Umbilical cord (tissue), 1 donor: ENCODE measurements at regions not wholly inside any gene's neighbourhood (a gene's known extent, or its start where the extent isn't known, plus 50 kb on each side); places are given as distances from the start of the nearest gene placed in this dataset.
"Not testable (repeated sequence)": the region's sequence is repeated elsewhere in the genome, so short reads cannot be mapped to it uniquely, and the experiment has no call there.

Source experiments
- DNase-seq: peaks from one replicate; pipeline ENCODE4 v3.0.0-alpha.2; 2015; ENCODE audit warnings: low spot score

DNA sequence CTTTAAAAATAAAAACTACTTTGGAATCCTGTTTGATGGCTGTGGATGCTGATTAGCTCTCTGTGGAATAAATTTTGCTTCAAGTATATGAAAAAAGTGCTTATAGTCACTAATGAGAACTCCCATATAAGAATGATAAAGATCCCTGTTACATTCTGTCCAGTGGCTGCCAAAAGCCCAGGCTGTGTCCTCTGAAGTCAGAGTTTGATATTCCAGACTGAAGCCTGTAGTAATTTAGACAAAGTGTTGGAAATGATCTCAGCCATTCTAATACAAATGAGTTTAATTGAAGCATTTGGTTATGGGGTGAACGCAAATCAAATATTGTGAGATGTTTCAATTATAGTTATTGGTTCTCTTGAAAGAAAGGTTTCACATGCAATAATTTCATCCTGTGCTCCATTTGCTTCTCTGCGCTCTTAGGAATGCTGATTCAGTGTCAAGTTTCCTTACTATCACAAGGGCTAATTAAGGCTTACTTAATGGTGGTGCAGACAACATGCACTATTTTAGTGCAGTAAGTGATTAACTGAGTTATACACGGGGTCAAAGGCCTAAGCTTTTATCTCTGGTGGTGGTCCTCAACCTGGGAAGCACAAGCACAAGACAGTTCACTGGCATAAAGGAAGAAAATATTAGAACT lies 867.6 kb downstream of the SORCS1 start:
- no peak for DNase-seq

DNA sequence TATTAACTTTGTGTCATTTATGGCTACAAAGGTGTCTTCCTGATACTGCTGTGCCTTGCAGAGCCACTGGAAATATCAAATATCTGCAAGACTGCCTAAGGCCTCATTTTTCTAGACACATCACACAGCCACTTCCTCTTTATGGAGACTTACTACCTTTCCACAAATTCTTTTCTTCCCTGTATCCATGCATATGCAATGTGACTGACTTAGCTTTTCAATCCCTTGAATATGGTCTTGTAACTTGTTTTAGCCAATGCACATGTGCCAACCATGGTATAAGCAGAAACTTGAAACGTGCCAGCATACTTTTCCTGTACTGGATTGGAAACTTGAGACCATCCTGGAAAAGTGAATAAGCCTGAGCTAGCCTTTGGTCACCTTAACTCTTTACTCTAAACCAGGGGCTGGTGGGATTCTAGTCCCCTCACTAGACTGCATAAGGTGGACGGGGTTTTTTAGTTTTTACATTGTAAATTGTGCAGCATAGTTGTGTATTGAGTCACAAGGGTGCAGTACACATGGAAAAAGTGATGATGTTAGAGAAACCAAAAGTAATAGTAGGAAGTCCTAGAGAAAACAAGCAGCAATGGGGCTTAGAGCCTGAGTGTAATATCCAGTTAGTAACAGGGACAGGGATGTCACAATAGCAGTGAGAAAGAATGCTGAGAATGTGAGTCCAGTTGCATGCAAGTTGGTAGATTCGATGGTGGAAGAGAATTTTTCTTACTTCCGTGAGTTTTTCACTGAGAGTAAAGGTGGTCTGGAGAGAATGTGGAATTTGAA lies 879.5 kb downstream of the SORCS1 start:
- DNase-seq, result no peak

DNA sequence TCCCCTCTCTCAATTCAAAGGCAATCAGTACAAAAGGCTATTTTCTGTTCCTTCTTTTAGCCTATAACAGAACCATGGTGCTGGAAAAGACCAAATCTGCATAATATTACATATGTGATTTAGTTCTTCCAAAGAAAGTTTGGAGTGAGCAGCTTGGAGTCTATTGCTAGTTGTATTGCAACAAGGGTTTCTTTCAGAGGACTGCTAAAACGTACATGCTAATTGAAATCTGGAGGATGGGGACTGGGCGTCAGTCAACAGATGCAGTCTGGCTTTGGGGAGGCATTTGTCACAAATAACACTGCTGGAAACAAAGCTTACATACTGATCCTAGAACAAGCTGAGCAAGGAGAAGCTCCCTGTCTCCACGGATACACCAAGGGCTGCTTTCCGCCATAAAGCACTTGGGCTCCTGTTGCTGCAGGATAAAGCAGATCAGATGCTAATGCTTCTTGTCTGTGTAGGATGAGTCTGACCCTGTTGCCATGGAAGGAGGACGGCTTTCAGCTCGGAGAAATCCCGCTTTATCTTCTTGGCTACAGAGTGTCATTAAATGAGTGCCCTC lies 883.5 kb downstream of the SORCS1 start:
- peak; percentile 52 for DNase-seq

DNA sequence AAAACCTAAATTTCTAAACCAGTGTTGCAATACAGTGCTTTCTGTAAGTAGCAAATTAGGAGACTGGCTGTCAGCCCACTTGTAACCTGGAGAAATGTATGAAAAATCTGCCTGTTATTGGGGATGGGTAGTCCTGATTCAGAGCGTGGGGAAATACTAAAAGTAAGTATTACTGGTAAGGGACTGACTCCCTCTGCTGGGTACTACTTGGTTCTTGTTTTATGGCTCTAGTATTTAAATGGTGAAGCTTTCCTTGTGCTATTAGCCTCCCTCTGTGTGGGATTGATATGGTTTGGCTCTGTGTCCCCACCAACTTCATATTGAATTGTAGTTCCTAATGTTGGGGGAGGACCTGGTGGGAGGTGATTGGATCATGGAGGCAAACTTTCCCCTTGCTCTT lies 886.1 kb downstream of the SORCS1 start:
- no peak for DNase-seq

DNA sequence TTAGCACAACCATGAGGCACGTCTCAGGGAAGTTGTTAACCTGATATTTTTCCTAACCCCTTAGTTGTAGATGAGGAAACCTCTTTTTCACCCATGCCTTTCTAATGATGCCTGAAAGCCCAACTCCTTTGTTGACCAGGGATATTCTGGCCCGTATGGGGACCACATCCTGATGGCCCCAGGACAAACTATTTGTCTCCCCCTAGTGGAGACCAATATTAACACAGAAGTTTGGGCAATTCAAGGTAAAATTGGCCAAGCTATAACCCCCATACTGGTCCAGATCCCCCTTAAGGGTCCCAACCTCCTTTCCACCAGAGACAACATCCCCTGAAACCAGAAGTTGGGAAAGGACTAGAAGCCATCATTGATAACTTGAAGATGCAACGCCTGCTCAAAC lies 893.3 kb downstream of the SORCS1 start:
- DNase-seq, result no peak

DNA sequence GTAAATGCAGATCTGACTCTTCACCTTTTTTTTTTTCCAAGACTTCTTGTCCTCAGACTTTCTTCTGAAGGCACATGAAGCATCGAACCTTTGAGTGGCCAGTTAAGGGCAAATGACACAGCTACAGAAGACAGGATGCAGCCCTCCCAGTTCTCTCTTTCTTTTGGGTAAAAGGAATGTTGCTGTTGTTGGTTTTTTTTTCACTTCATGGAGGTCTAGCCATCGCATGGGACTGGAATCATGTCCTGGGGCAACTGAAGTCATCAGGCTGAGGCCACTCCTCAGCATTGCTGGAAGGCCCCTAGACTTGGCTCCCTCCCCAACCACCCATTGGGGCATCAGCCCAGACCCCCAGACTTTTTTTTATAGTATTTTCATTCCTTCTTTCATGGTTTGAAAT lies 896.5 kb downstream of the SORCS1 start:
- DNase-seq, result no peak

DNA sequence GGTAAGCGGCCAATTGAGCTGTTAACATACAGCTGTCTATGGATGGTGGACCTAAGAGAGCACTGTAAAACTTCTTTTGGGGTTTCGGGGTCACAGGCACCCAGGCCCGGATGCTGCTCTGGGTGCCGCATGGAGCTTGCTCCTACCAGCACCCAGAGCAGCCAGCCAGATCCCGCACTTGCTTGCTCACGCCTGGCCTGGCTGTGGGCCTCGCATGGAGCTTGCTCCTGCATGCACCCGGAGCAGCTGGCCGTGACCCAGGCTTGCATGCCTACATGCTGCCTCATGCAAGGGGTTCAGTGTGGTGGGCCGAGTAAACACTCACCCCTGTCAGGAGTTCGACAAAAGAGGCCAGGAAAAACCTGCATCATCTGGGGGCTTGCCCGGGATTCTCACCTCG lies 896.9 kb downstream of the SORCS1 start:
- no peak for DNase-seq

DNA sequence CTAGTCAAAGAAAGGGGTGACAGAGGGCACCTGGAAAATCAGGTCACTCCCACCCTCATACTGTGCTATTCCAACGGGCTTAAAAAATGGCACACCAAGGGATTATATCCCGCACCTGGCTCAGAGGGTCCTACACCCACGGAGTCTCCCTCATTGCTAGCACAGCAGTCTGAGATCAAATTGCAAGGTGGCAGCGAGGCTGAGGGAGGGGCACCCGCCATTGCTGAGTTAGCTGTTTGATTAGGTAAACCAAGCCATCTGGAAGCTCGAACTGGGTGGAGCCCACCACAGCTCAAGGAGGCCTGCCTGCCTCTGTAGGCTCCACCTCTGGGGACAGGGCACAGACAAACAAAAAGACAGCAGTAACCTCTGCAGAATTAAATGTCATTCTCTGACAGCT lies 907.1 kb downstream of the SORCS1 start:
- DNase-seq, result not testable (repeated sequence)

DNA sequence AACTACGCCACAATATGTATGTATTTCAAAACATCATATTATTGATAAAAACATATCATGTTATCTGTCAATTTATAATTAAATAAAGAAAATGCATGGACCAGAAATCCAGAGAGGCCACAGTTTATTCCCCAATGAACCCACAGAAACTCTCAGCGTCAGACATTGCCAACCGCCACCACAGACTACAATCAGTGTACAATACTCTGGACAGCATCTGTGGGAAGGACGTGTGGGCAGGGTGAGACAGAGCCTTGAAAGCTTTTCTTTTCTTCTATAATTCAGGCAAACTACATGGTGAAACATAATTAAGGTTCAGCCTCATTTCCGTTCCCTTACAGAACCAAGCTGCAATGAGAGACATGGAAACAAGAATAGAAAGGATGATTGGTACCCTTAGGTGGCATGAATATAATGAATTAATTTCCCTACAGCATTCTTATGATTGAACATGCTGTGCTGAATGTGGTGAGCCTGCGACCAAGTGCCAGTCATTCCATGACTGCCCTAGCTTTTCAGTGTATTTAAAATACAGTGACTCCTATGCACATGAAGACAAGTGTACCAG lies 909.3 kb downstream of the SORCS1 start:
- no peak for DNase-seq

DNA sequence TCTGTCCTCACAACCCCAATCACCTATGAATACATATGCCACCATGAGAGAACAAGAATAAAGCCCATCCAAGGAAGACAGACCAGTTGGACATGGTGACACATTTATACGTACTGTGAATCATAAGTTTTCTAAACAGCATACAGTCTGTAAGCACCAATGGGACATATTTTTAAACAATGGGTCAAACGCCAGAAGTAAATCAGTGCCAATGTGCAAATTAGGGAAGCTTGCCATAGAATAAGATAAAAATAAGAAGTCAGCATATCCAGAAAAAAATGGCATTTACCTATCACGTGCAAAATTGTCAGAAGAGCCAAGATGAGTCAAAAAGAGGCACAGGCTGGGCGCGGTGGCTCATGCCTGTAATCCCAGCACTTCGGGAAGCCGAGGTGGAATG lies 910.4 kb downstream of the SORCS1 start:
- DNase-seq, result no peak

DNA sequence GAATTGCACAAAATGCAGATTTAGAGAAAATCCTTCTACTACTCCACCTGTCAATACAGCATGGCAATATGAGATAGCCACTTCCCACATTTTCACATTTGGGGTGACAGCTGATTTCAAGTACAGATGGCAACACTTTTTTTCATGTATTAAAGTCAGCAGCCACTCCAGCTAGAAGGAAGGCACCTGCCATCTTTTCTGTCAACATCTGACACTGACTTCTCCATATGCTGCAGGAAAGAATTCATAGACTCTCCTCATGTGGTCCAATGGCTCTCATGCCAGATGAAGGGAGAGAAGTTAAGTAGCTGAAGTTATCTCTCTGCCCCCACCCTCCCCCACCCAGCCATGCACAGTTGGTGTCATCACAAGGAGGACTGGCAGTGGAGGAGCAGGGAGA lies 912.0 kb downstream of the SORCS1 start:
- DNase-seq, result no peak

DNA sequence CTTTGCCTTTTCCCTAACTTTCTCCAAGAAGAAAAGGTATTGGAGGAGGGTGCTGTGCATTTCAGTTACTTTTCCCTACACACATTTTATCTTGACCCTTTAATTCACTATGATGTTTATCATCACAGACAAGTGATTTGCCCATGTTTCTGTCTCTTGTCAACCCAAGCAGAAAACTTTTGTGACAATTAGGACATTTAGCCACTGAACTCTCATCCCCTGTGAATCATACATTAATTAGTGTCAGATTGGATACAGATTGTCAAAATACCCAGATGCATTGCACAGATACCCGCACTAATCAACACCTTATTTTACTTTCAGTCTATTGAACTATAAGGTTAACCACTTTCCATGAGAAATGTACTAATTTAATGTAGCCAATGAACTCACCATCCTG lies 912.9 kb downstream of the SORCS1 start:
- DNase-seq, result no peak

DNA sequence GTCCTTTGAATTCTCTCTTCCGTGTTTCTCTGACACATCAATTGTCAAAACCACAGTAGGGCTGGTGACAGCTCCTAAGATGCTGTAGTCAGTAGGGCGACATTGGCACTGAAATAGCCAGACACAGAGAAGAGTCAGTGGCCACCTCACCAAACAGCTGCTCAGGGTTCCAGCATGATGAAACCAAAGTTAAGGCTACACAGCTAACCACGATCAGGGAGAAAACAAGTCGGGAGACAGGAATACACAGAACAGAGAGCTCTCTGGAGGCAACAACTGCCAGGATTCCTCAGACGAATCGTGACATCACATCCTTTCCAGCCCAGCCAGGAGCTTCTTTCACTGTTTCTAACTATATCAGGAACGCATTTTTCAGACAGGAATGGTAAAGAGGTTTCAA lies 922.2 kb downstream of the SORCS1 start:
- no peak for DNase-seq

DNA sequence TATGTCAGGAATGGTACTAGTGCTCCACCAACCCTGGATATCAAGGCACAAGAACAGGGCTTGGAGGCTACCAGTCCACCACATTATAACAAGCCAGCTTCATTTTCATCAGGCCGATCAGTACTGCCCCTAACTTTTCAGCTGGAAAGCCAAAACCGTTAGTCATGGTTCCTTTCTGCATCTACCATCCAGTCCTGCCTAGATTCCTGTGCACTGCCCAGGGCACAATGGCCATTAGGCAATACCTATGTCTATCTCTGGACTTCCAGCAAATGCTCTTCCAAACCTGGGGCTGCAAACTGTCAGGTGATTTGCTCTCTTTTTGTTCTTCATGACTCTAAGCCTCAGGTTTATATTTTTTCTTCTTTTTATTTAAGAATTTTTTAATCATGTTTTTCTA lies 937.7 kb downstream of the SORCS1 start:
- DNase-seq, result no peak

DNA sequence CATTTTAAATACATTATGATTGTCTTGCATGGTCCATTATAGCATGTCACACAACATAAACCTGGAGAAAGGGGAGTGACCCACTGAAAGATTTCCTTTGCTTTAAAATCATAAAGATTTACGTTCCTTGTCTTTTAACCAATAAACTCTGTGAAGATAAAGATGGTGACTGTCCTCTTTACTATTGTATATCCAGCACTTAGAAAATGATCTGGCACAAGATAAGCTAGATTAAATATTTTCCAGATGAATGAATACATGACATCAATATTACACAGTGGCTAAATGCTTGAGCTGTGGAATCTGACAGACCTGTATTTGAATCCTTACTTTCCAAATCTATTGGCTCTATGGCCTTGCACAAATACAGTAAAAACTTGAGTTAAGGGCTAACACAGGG lies 938.4 kb downstream of the SORCS1 start:
- DNase-seq, result no peak

DNA sequence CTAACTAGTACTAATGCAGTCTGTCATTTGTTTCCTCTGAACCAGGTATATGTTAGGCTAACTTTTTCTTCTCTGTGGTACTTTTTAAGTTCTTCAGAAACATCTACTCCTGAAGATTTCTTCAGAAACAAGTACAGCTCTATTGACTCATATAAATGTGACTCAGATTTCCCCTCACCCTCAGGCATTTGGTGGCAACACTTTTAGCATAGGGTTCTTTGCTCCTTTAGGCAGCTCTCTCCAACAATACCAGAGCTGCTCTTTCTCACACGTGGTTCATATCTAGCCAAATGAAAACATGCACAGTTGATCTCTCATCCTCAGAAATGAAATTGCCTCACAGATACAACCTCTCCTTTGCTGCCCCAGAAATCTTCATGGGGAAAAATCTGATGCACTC lies 939.8 kb downstream of the SORCS1 start:
- no peak for DNase-seq

DNA sequence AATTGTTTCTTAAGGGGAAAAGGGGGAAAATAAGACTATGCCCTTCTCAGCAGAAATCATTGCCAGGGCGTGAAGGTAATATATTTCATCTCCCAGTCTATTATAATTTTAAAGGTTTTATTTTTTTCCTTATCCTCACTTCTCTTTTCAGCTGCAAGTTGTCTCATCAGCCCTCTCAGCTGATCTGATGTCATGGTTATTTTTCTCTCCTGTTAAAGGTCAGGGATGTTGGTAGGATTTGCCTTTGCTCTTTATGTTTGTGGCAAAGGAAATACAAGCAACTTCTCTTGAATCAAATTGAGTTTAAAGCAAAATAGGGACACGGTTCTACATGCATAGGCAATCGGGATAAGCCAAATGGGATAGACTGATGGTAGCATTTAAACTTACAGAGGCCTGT lies 946.9 kb downstream of the SORCS1 start:
- no peak for DNase-seq

DNA sequence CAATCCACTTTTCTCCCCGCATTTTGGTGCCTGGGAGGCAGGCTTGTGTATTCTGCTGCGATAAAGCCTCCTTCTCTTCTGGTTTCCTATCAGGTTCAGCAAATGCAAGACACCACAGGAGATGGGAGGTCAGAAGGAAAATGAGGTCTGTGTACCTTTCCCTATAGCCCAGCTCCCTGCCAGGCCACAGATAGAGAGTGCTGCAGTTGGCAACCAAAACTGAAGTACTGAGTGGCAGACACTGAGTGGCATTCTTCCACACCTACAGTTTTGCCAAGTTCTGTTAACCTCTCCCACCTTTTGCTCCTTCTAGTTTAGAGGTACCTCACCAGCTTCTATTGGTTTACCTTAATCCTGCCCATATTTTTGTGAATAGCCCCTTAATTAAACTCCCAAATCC lies 948.4 kb downstream of the SORCS1 start:
- DNase-seq, result no peak

DNA sequence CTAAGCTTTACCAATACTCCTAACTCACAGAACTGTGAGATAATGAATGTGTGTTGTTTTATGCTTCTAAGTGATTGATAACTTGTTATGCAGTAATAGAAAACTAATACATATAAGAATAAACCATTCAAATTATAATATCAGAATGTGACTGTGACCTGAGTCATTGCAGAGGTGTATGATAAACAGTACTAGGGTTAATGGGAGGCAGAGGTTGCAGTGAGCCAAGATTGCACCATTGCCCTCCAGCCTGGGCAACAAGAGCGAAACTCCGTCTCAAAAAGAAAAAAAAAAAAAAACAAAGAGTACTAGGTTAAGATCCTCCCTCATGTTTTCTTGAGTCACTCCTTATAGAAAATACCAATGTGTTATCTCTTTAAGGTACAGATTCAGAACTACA lies 950.3 kb downstream of the SORCS1 start:
- DNase-seq, result no peak

DNA sequence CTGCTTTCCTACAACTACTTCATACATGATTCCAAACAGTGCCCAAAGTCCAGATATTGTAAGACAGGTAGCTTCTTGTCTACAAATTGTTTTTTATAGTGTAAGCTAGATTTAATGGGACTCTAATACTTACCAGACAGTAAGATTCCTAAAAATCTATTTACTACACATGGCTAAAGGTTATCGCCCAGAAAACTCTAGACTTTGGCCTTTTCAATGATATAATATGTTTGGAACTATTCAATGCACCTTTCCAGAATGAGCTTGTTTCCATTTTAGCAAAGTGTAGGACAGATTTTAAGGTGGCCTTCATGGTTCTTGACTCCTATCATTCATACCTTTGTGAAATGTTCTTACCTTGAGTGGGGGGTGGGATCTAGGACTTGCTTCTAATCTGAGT lies 951.0 kb downstream of the SORCS1 start:
- no peak for DNase-seq

DNA sequence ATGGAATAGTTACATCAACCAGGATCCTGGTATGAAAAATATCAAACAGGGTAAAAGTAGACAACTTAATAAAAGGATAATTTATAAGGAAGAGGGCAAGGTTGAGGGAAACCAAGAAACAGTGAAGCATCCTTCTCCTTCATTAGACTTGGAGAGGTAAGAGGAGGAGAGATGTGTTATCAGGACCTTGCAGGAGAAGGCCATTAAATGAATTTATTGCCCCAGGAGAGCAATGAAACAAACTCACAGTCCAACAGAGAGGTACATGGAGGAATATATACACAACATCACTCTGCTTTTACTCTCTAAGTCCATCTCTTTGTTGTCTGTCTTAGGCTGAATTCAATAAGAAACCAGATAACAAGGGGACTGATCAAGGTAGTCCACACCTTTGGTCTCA lies 966.2 kb downstream of the SORCS1 start:
- DNase-seq, result no peak

DNA sequence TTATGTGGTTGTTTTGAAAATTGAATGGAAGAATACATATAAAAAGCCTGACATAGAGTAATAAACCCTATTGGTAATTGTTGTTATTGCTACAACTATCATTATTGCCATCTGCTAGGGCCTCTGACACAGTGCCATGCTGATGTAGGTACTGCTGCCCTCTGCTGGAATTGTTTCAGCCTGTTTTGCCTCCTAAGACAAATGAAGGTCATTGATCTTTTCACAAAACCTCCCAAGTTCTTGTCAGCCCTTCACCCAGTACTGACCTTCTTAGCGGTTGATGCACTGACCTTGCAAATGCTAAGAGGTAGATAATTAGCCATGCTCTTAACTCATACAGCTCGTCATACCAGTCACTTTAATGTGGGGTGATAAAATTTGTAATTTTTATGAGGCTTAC lies 975.2 kb downstream of the SORCS1 start:
- no peak for DNase-seq

DNA sequence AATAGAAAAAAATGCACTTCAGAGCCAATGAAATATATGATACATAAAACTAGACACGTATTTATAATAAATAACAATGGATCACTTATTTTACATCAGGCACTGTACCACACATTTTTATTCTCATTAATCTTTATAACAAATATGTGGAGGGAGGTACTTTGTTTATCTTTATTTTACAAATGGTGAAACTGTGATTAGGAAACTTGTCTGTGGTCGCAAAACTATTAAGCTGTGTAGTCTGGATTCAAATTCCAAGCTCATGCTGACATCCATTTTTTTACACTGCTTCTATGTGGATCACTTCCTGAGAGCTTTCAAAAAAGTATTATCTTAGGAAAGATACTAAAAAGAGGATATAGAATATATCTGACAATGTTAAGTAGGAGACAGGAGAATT lies 978.6 kb downstream of the SORCS1 start:
- DNase-seq, result no peak
